Renal pelvis (tissue), 1 donor: ENCODE measurements at regions not wholly inside any gene's neighbourhood (a gene's known extent, or its start where the extent isn't known, plus 50 kb on each side); places are given as distances from the start of the nearest gene placed in this dataset.

Source experiments
- DNase-seq: peaks from one replicate; pipeline ENCODE4 v3.0.0-alpha.2; 2013

GRCh38 chr6:53417141-53417540, 68.4 kb upstream of the ELOVL5 start:
- DNase-seq = no peak

- DNase-seq = no peak
Observed at GRCh38 chr6:53413326-53413725, 64.6 kb upstream of the ELOVL5 start.

GRCh38 chr6:53412751-53413150, 64.0 kb upstream of the ELOVL5 start:
- no peak for DNase-seq

GRCh38 chr6:53412021-53412715, 63.4 kb upstream of the ELOVL5 start:
- no peak for DNase-seq

GRCh38 chr6:53411451-53411850, 62.7 kb upstream of the ELOVL5 start:
- DNase-seq = no peak

- DNase-seq = no peak
Observed at GRCh38 chr6:53410508-53411258, 61.9 kb upstream of the ELOVL5 start.

- DNase-seq = no peak
Observed at GRCh38 chr6:53408826-53409225, 60.1 kb upstream of the ELOVL5 start.

GRCh38 chr6:53399027-53399344, 50.2 kb upstream of the ELOVL5 start:
- no peak for DNase-seq

- DNase-seq = no peak
Observed at GRCh38 chr6:53398247-53399026, 49.7 kb upstream of the ELOVL5 start.
